H9 (cell line): ENCODE measurements at regions not wholly inside any gene's neighbourhood (a gene's known extent, or its start where the extent isn't known, plus 50 kb on each side); places are given as distances from the start of the nearest gene placed in this dataset.

ENCODE experiments used
- DNase-seq: peaks from one replicate; pipeline ENCODE4 v3.0.0-alpha.2; 2017
- H2AFZ ChIP-seq: one replicate; pipeline ENCODE4 v1.6.1; 2013; ENCODE audit warnings: mild to moderate bottlenecking, low read length, control low read depth, moderate library complexity
- H2AK5ac ChIP-seq: 2 replicates; pipeline ENCODE4 v1.6.1; 2013; ENCODE audit warnings: low read length, control low read depth, mixed read lengths; ENCODE audit not compliant: insufficient read length
- H2BK120ac ChIP-seq: one replicate; pipeline ENCODE4 v1.6.1; 2013; ENCODE audit warnings: low read depth, mild to moderate bottlenecking, low read length, control low read depth, inconsistent platforms; ENCODE audit not compliant: poor library complexity, severe bottlenecking
- H2BK12ac ChIP-seq: 2 replicates; pipeline ENCODE4 v1.6.1; 2013; ENCODE audit warnings: low read length, control low read depth, mixed read lengths, low read depth; ENCODE audit not compliant: insufficient read length
- H2BK15ac ChIP-seq: 2 replicates; pipeline ENCODE4 v1.6.1; 2013; ENCODE audit warnings: low read depth, low read length, control low read depth
- H2BK20ac ChIP-seq: one replicate; pipeline ENCODE4 v1.6.1; 2013; ENCODE audit warnings: low read depth, mild to moderate bottlenecking, low read length, control low read depth, inconsistent platforms; ENCODE audit not compliant: poor library complexity, severe bottlenecking
- H2BK5ac ChIP-seq: 2 replicates; pipeline ENCODE4 v1.6.1; 2013; ENCODE audit warnings: low read length, control low read depth, mixed read lengths; ENCODE audit not compliant: insufficient read length
- H3K14ac ChIP-seq: 2 replicates; pipeline ENCODE4 v1.6.1; 2013; ENCODE audit warnings: low read length, control low read depth; ENCODE audit not compliant: insufficient read depth
- H3K18ac ChIP-seq: 2 replicates; pipeline ENCODE4 v1.6.1; 2013; ENCODE audit warnings: low read depth, mild to moderate bottlenecking, mixed read lengths, low read length, control low read depth; ENCODE audit not compliant: insufficient read length
- H3K23ac ChIP-seq: 2 replicates; pipeline ENCODE4 v1.6.1; 2013; ENCODE audit warnings: low read length, control low read depth, mixed read lengths, low read depth; ENCODE audit not compliant: insufficient read length
- H3K23me2 ChIP-seq: 2 replicates; pipeline ENCODE4 v1.6.1; 2013; ENCODE audit warnings: low read depth, mild to moderate bottlenecking, mixed read lengths, low read length, control low read depth; ENCODE audit not compliant: insufficient read length, poor library complexity, severe bottlenecking
- H3K27ac ChIP-seq: 2 replicates; pipeline ENCODE4 v1.5.1; 2013; ENCODE audit warnings: low read length, control low read depth, mixed read lengths, low read depth; ENCODE audit not compliant: insufficient read length
- H3K27me3 ChIP-seq: 2 replicates; pipeline ENCODE4 v1.6.1; 2013; ENCODE audit warnings: low read length, control low read depth, inconsistent platforms; ENCODE audit not compliant: insufficient read depth
- H3K4ac ChIP-seq: 2 replicates; pipeline ENCODE4 v1.6.1; 2013; ENCODE audit warnings: low read depth, mild to moderate bottlenecking, control low read depth, inconsistent platforms, low read length, moderate library complexity
- H3K4me1 ChIP-seq: 2 replicates; pipeline ENCODE4 v1.6.1; 2013; ENCODE audit warnings: low read length, control low read depth, inconsistent platforms; ENCODE audit not compliant: insufficient read depth
- H3K4me2 ChIP-seq: 2 replicates; pipeline ENCODE4 v1.6.1; 2013; ENCODE audit warnings: low read length, control low read depth, mixed read lengths; ENCODE audit not compliant: insufficient read length, insufficient read depth
- H3K56ac ChIP-seq: 2 replicates; pipeline ENCODE4 v1.6.1; 2013; ENCODE audit warnings: low read depth, mild to moderate bottlenecking, mixed read lengths, low read length, control low read depth; ENCODE audit not compliant: insufficient read length
- H3K79me1 ChIP-seq: 2 replicates; pipeline ENCODE4 v1.6.1; 2013; ENCODE audit warnings: low read depth, mild to moderate bottlenecking, moderate library complexity, low read length, control low read depth, inconsistent platforms; ENCODE audit not compliant: insufficient read depth, poor library complexity, severe bottlenecking
- H3K79me2 ChIP-seq: 2 replicates; pipeline ENCODE4 v1.6.1; 2013; ENCODE audit warnings: low read length, control low read depth, inconsistent platforms; ENCODE audit not compliant: insufficient read depth
- H3K9ac ChIP-seq: 2 replicates; pipeline ENCODE4 v1.6.1; 2013; ENCODE audit warnings: low read length, control low read depth, mixed read lengths; ENCODE audit not compliant: insufficient read length; ENCODE audit errors: extremely low read depth
- H3K9me3 ChIP-seq: one replicate; pipeline ENCODE4 v1.6.1; 2013; ENCODE audit warnings: low read depth, low read length, inconsistent platforms; ENCODE audit not compliant: control insufficient read depth
- H3T11ph ChIP-seq: one replicate; pipeline ENCODE4 v1.6.1; 2013; ENCODE audit warnings: mild to moderate bottlenecking, low read length, control low read depth, inconsistent platforms
- H4K20me1 ChIP-seq: one replicate; pipeline ENCODE4 v1.6.1; 2013; ENCODE audit not compliant: control insufficient read depth, insufficient read length, insufficient read depth
- H4K5ac ChIP-seq: 2 replicates; pipeline ENCODE4 v1.6.1; 2013; ENCODE audit warnings: low read depth, mild to moderate bottlenecking, mixed read lengths, low read length, control low read depth; ENCODE audit not compliant: insufficient read length
- H4K8ac ChIP-seq: replicated peaks from 2 replicates; pipeline ENCODE4 v1.6.1; 2013; ENCODE audit warnings: low read length, control low read depth, mixed read lengths, low read depth; ENCODE audit not compliant: insufficient read length
- H4K91ac ChIP-seq: 2 replicates; pipeline ENCODE4 v1.6.1; 2013; ENCODE audit warnings: low read depth, mild to moderate bottlenecking, moderate library complexity, mixed read lengths, low read length, control low read depth; ENCODE audit not compliant: insufficient read length
- H3K27ac Mint-ChIP-seq, 3 experiments: 2 replicates in 2 of 3; 3 replicates in 1 of 3; pipeline ENCODE4 v1.8.0; 2020 to 2021; ENCODE audit warnings: mixed read lengths in 3 of 3, mild to moderate bottlenecking in 1 of 3, moderate library complexity in 1 of 3
- H3K27me3 Mint-ChIP-seq: 2 replicates; pipeline ENCODE4 v1.8.0; 2021; ENCODE audit warnings: low read depth, mild to moderate bottlenecking, moderate library complexity, mixed read lengths
- H3K36me3 Mint-ChIP-seq, 3 experiments: 2 replicates in 2 of 3; 3 replicates in 1 of 3; pipeline ENCODE4 v1.8.0; 2020 to 2021; ENCODE audit warnings: low read depth in 3 of 3, mixed read lengths in 3 of 3; ENCODE audit not compliant: insufficient read depth in 1 of 3
- H3K4me1 Mint-ChIP-seq, 2 experiments: 2 replicates each; pipeline ENCODE4 v1.8.0; 2020; ENCODE audit warnings: mixed read lengths in 2 of 2
- H3K4me3 Mint-ChIP-seq, 2 experiments: 2 replicates in 1 of 2; 3 replicates in 1 of 2; pipeline ENCODE4 v1.8.0; 2020 to 2021; ENCODE audit warnings: mild to moderate bottlenecking in 2 of 2, mixed read lengths in 2 of 2, moderate library complexity in 1 of 2
- H3K9me3 Mint-ChIP-seq, 2 experiments: 2 replicates in 1 of 2; 3 replicates in 1 of 2; pipeline ENCODE4 v1.8.0; 2020; ENCODE audit warnings: mild to moderate bottlenecking in 2 of 2, mixed read lengths in 2 of 2, moderate library complexity in 1 of 2
- CTCF ChIP-seq: fragments of 200-600 bp; sonication (generic); conservative IDR thresholded peaks from 3 replicates; pipeline ENCODE4 v1.8.0; 2021; ENCODE audit warnings: antibody characterized with exemption, mild to moderate bottlenecking
- WGBS: extraction: QIAGEN DNeasy Blood & Tissue Kit; methylation state at CpG from one replicate; pipeline ENCODE4 v1.1.7; 2013; ENCODE audit warnings: missing lambda C conversion rate, low lambda C conversion rate, mixed read lengths; ENCODE audit not compliant: insufficient read length; ENCODE audit errors: extremely low coverage; 5-methylcytosine and 5-hydroxymethylcytosine counted together

GRCh38 chr16:86825631-86826030 lies 247.3 kb downstream of the FOXL1 start:
- TF ChIP-seq CTCF: no peak
- no CpG with 5 or more reads among the region's 4 CpGs for whole genome bisulfite sequencing
- peaks cover 37% of the 10 kb centered on the region for H3K27me3 Mint-ChIP-seq

More at GRCh38 chr16:86825631-86826030, 247.3 kb downstream of the FOXL1 start:
- no peak overlapping the region for H2BK120ac ChIP-seq
- H3T11ph ChIP-seq: no peak overlapping the region
- H3K27ac ChIP-seq: no peak overlapping the region
- no peak overlapping the region for H3K4me2 ChIP-seq
- no peak overlapping the region for H3K9ac ChIP-seq
- peaks cover 8% of the 10 kb centered on the region; the same call in 1 of the 2 replicates for H3K4me1 ChIP-seq
- no peak overlapping the region for H4K5ac ChIP-seq
- no peak for DNase-seq
- no peak overlapping the region; the same call in 1 of the 2 replicates for H3K4ac ChIP-seq
- H3K14ac ChIP-seq: no peak overlapping the region
- no peaks in the 10 kb centered on the region for H3K79me1 ChIP-seq
- H3K56ac ChIP-seq: no peak overlapping the region
- H3K9me3 Mint-ChIP-seq: peaks cover 0 to 3% of the 10 kb centered on the region in 2 experiments; a peak in 3 of 5 replicates
- H2BK12ac ChIP-seq: no peak overlapping the region
- H3K18ac ChIP-seq: no peak overlapping the region
- no peak overlapping the region for H2BK5ac ChIP-seq
- no peaks in the 10 kb centered on the region for H4K20me1 ChIP-seq
- no peaks in the 10 kb centered on the region for H3K27me3 ChIP-seq
- H4K8ac ChIP-seq: no peak overlapping the region
- no peak overlapping the region for H2BK15ac ChIP-seq
- H4K91ac ChIP-seq: no peak overlapping the region
- H3K4me1 Mint-ChIP-seq: peaks cover 24 to 37% of the 10 kb centered on the region in 2 experiments
- H3K9me3 ChIP-seq: no peaks in the 10 kb centered on the region
- H2AFZ ChIP-seq: no peak overlapping the region
- no peaks in the 10 kb centered on the region for H3K23me2 ChIP-seq
- no peaks in the 10 kb centered on the region for H3K79me2 ChIP-seq
- H2BK20ac ChIP-seq: no peak overlapping the region
- no peak overlapping the region for H3K4me3 Mint-ChIP-seq
- H3K23ac ChIP-seq: no peak overlapping the region
- H3K36me3 Mint-ChIP-seq: no peaks in the 10 kb centered on the region; a peak in 1 of 7 replicates
- no peak overlapping the region for H3K27ac Mint-ChIP-seq
- no peak overlapping the region for H2AK5ac ChIP-seq
